HEK293T (cell line): ENCODE measurements at regions not wholly inside any gene's neighbourhood (a gene's known extent, or its start where the extent isn't known, plus 50 kb on each side); places are given as distances from the start of the nearest gene placed in this dataset.

Experiments used
- CTCF ChIA-PET: fragments of 350-600 bp; formaldehyde crosslinking; extraction: SDS; loops from one replicate; lab custom pipeline; 2021; ENCODE audit warnings: antibody characterized with exemption, inconsistent platforms; lab: Yijun Ruan, JAX
- POLR2A ChIA-PET: fragments of 350-600 bp; formaldehyde crosslinking; extraction: SDS; loops from one replicate; lab custom pipeline; 2020; ENCODE audit warnings: antibody characterized with exemption, inconsistent platforms; lab: Yijun Ruan, JAX
- DNase-seq: peaks from one replicate; pipeline ENCODE4 v3.0.0; 2012; ENCODE audit warnings: mixed read lengths; ENCODE audit errors: extremely low spot score
- ARNT ChIP-seq: fragments of 450-650 bp; IDR thresholded peaks from 2 replicates; pipeline ENCODE4 v1.6.1; 2017; ENCODE audit warnings: mild to moderate bottlenecking
- BHLHE40 ChIP-seq: fragments of 450-650 bp; IDR thresholded peaks from 2 replicates; pipeline ENCODE4 v1.6.1; 2016; ENCODE audit warnings: mild to moderate bottlenecking, moderate library complexity, borderline replicate concordance
- CTBP1 ChIP-seq: fragments of 450-650 bp; IDR thresholded peaks from 2 replicates; pipeline ENCODE4 v1.6.1; 2016; ENCODE audit warnings: borderline replicate concordance
- ELF4 ChIP-seq: fragments of 450-650 bp; IDR thresholded peaks from 2 replicates; pipeline ENCODE4 v1.6.1; 2017; ENCODE audit warnings: antibody characterized with exemption
- FOXA1 ChIP-seq: fragments of 450-650 bp; IDR thresholded peaks from 2 replicates; pipeline ENCODE4 v1.6.1; 2016; ENCODE audit warnings: mild to moderate bottlenecking
- FOXK2 ChIP-seq: fragments of 450-650 bp; IDR thresholded peaks from 2 replicates; pipeline ENCODE4 v1.6.1; 2016; ENCODE audit warnings: mild to moderate bottlenecking
- FOXM1 ChIP-seq: fragments of 450-650 bp; IDR thresholded peaks from 2 replicates; pipeline ENCODE4 v1.6.1; 2017; ENCODE audit warnings: mild to moderate bottlenecking, borderline replicate concordance
- HDGF ChIP-seq: fragments of 450-650 bp; IDR thresholded peaks from 2 replicates; pipeline ENCODE4 v1.6.1; 2017; ENCODE audit warnings: antibody characterized with exemption, borderline replicate concordance
- L3MBTL2 ChIP-seq: fragments of 450-650 bp; conservative IDR thresholded peaks from 2 replicates; pipeline ENCODE4 v1.6.1; 2016; ENCODE audit warnings: mild to moderate bottlenecking
- LEF1 ChIP-seq: fragments of 450-650 bp; IDR thresholded peaks from 2 replicates; pipeline ENCODE4 v1.6.1; 2017; ENCODE audit warnings: mild to moderate bottlenecking, borderline replicate concordance
- NFRKB ChIP-seq: fragments of 450-650 bp; IDR thresholded peaks from 2 replicates; pipeline ENCODE4 v1.6.1; 2016; ENCODE audit warnings: mild to moderate bottlenecking, moderate library complexity
- SP1 ChIP-seq: fragments of 450-650 bp; IDR thresholded peaks from 2 replicates; pipeline ENCODE4 v1.6.1; 2017
- SUZ12 ChIP-seq: fragments of 450-650 bp; IDR thresholded peaks from 2 replicates; pipeline ENCODE4 v1.6.1; 2016; ENCODE audit warnings: mild to moderate bottlenecking
- TARDBP ChIP-seq: fragments of 450-650 bp; IDR thresholded peaks from 2 replicates; pipeline ENCODE4 v1.6.1; 2016
- ZNF384 ChIP-seq: fragments of 450-650 bp; IDR thresholded peaks from 2 replicates; pipeline ENCODE4 v1.6.1; 2016
- TF ChIP-seq, protein P1 (sequence below): fragments of 450-650 bp; IDR thresholded peaks from 2 replicates; pipeline ENCODE4 v1.6.1; 2016

DNA sequence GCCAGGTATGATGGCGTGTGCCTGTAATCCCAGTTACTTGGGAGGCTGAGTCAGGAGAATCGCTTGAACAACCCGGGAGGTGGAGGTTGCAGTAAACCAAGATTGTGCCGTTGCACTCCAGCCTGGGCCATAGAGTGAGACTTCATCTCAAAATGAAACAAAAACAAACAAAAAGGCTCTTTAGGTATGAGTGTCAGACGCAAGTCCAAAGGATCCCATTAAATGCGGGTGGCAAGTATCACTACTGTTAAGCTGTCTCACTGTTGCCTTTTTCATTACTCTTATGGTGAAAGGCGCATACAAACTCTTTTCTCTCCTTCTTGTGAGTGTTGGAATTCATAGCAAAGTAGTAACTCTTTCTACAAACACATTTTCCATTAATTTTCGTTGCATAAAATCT lies 688.5 kb upstream of the CHD1 start:
- TF ChIP-seq SP1 (no peak), ELF4 (no peak), LEF1 (no peak), HDGF (no peak), SUZ12 (no peak), CTBP1 (no peak), ZNF384 (no peak), NFRKB (no peak), BHLHE40 (no peak), FOXA1 (no peak), ARNT (no peak), FOXM1 (no peak), TARDBP (no peak), L3MBTL2 (no peak), FOXK2 (no peak)
- TF ChIP-seq, protein P1, sequence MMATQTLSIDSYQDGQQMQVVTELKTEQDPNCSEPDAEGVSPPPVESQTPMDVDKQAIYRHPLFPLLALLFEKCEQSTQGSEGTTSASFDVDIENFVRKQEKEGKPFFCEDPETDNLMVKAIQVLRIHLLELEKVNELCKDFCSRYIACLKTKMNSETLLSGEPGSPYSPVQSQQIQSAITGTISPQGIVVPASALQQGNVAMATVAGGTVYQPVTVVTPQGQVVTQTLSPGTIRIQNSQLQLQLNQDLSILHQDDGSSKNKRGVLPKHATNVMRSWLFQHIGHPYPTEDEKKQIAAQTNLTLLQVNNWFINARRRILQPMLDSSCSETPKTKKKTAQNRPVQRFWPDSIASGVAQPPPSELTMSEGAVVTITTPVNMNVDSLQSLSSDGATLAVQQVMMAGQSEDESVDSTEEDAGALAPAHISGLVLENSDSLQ: no peak
- no peak for DNase-seq
- CTCF ChIA-PET: no interaction called here
- POLR2A ChIA-PET: no interaction called here

DNA sequence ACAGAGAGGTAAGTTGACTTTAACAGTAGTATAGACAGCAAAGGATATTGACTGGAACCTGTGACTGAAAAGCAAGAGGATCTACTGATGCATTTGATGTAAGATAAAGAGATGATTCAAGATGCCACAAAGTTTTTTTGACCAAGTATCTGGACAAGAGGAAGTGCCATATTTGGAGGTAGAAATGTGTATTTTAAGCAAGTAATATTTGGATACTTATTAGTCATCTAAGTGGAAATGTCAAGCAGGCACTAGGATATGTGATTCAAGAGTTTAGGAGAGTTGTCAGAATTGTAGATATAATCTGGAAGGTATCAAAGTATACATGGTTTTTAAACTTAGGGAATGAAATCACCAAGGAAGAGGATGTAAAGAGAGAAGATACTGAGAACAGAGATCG lies 686.1 kb upstream of the CHD1 start:
- TF ChIP-seq L3MBTL2: no peak
- no peak for TF ChIP-seq SP1
- no peak for TF ChIP-seq HDGF
- TF ChIP-seq FOXK2: no peak
- TF ChIP-seq SUZ12: no peak
- TF ChIP-seq NFRKB: no peak
- TF ChIP-seq FOXA1: no peak
- no peak for TF ChIP-seq CTBP1
- no peak for TF ChIP-seq ELF4
- no peak for TF ChIP-seq LEF1
- TF ChIP-seq BHLHE40: no peak
- no peak for TF ChIP-seq FOXM1
- TF ChIP-seq TARDBP: no peak
- TF ChIP-seq, protein P1: no peak
- TF ChIP-seq ZNF384: no peak
- no peak for TF ChIP-seq ARNT
- ChIA-PET CTCF (no interaction called here), POLR2A (no interaction called here)
- no peak for DNase-seq

DNA sequence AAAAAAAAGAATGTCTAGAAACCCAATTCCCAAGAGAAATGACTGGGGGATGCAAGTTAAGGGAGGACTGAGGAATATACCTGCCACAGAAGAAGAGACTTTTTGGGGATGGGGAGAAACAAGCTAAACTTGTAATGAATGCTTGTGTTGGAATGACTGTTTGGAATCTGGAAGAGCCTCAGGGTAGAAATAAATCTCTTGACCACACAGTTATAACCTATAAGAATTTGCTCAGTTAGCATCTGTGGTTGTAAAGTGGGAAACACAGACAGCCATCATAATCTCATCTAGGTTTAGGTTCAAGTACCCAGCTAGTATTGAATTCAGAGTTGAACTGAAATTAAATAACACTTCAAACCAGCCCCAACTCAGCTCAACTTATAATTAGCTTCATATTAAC lies 678.3 kb upstream of the CHD1 start:
- CTCF ChIA-PET: no interaction called here

DNA sequence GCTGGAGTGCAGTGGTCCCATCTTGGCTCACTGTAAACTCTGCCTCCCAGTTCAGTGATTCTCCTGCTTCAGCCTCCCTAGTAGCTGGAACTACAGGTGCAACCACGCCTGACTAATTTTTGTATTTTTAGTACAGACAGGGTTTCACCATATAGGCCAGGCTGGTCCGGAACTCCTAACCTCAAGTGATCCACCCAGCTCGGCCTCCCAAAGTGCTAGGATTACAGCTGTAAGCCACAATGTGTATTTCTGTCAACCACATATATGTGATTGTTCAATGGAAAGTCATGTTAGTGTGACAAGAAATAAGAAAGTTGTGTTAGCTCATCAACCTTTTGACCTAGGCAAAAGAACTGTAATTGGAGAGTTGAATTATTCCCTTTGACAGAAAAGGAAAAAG lies 677.1 kb upstream of the CHD1 start:
- ChIA-PET CTCF (no interaction called here), POLR2A (no interaction called here)
- TF ChIP-seq CTBP1 (no peak), FOXK2 (no peak), NFRKB (no peak), L3MBTL2 (no peak), SP1 (no peak), ZNF384 (no peak), SUZ12 (no peak), LEF1 (no peak), FOXA1 (no peak), TARDBP (no peak), BHLHE40 (no peak), ARNT (no peak), FOXM1 (no peak), ELF4 (no peak), HDGF (no peak)
- TF ChIP-seq, protein P1: no peak
- DNase-seq: no peak

More for the DNA sequence above, 678.3 kb upstream of the CHD1 start:
- no peak for TF ChIP-seq ARNT
- TF ChIP-seq, protein P1: no peak
- TF ChIP-seq CTBP1: no peak
- no peak for TF ChIP-seq FOXK2
- TF ChIP-seq BHLHE40: no peak
- no peak for TF ChIP-seq LEF1
- TF ChIP-seq SUZ12: no peak
- no peak for TF ChIP-seq ZNF384
- TF ChIP-seq FOXM1: no peak
- no peak for TF ChIP-seq ELF4
- TF ChIP-seq L3MBTL2: no peak
- no peak for TF ChIP-seq NFRKB
- no peak for TF ChIP-seq SP1
- no peak for TF ChIP-seq TARDBP
- TF ChIP-seq FOXA1: no peak
- TF ChIP-seq HDGF: no peak
- DNase-seq: no peak
- POLR2A ChIA-PET: no interaction called here

DNA sequence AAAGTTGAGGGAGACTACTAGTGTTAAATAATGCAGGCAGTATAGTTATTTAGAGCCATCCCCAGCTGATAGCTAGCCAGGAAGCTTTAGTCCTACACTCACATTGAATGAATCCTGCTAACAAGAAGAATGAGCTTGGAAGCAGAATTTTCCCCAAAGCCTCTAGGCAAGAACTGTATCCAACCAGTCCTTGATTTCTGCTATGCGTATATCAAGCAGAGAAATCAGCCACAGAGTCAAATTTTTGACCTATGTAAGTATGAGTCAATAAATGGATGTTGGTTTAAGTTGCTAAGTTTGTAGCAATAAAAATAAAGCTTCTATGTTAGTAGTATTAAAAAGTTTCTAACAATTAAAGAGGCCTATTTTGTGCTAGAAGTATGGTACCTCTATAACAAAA lies 672.1 kb upstream of the CHD1 start:
- no peak for DNase-seq
- no peak for TF ChIP-seq ELF4
- no peak for TF ChIP-seq L3MBTL2
- TF ChIP-seq SP1: no peak
- no peak for TF ChIP-seq FOXK2
- TF ChIP-seq, protein P1: no peak
- TF ChIP-seq LEF1: no peak
- POLR2A ChIA-PET: no interaction called here
- CTCF ChIA-PET: no interaction called here
